ENCODE measurements at regions not wholly inside any gene's neighbourhood (a gene's known extent, or its start where the extent isn't known, plus 50 kb on each side); places are given as distances from the start of the nearest gene placed in this dataset.
"Not testable (repeated sequence)": the region's sequence is repeated elsewhere in the genome, so short reads cannot be mapped to it uniquely, and the experiment has no call there.

- DNase-seq = no peak
These were observed 257.5 kb downstream of the HAPSTR1 start for GRCh38 chr16:9348912-9349311.

- DNase-seq = not testable (repeated sequence)
These were observed 258.0 kb downstream of the HAPSTR1 start for GRCh38 chr16:9349373-9349960.

- not testable (repeated sequence) for DNase-seq
These were observed 258.8 kb downstream of the HAPSTR1 start for GRCh38 chr16:9350119-9350799.

DNA sequence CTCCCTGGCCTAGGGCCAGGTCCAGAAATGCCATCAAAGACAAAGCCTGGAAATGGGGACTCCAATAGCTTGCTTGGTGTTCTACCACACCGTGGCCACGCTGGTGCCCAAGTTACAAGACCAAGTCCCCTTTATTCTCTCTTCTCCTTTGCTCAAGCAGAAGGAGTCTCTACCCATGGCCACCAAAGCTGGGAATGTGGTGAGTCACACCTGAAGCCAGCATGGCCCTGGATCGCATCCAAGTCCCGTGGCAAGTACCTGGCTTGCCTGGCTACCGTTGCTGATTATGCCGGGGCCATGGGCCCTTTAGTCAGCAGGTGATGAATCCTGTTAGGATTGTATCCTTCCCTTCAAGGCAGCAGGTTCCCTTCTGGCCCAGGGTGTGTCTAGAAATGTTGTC lies 260.0 kb downstream of the HAPSTR1 start:
- DNase-seq = no peak

GRCh38 chr16:9351841-9352434 lies 260.5 kb downstream of the HAPSTR1 start:
- no peak for DNase-seq

DNA sequence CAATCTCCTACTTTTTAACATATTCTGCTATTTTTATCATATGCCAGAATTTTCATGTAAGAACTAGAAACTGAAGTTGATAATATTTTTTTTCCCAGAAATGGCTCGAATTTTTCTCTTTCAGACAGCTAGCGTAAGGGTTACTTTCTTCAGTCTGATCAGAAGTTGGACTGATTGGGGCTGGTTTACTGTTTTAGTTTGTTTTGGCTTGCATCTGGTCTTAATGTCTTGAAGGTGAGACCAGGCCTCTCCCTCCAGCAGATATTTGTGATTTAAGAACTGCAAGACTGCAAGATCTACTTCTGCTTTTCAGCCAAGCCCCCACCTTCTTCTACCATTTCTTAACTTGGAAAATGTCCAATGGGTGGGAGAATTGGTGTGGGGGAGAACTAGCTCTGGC lies 266.4 kb downstream of the HAPSTR1 start:
- DNase-seq = no peak

DNA sequence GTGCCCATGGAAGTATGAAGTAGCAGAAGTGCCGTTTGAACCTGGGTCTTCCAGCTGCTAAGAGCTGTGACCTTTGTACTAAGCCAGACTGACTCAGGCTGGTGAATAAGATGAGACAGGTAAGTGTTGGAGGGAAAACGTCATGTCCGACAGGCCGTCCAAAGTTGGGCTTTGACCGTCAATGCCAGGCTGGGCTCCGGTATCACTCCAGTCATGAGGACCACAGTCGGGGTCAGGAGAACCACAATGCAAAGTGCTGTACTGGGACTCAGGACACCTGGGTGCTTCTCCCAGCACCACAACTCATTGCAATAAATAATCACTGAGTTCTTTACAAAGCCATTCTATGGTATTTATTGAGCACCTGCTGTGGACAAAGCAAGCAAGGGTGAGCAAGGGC lies 268.6 kb downstream of the HAPSTR1 start:
- DNase-seq = no peak

DNA sequence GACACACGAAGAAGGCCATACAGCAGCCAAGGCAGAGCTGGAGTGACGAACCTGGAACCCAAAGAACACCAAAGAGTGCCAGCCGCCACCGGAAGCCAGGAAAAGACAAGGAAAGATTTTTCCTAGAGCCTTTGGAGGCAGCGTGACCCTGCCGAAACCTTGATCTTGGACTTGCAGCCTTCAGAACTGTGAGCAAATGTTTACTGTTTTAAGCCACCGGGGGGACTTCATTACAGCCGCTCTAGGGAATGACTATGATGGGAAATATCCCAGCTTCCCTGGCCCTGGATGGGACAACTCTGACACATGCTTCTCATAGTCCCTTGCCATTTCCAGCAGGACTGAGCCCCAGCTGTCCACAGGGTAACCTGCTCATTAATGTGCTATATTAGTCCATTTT lies 270.6 kb downstream of the HAPSTR1 start:
- no peak for DNase-seq

DNA sequence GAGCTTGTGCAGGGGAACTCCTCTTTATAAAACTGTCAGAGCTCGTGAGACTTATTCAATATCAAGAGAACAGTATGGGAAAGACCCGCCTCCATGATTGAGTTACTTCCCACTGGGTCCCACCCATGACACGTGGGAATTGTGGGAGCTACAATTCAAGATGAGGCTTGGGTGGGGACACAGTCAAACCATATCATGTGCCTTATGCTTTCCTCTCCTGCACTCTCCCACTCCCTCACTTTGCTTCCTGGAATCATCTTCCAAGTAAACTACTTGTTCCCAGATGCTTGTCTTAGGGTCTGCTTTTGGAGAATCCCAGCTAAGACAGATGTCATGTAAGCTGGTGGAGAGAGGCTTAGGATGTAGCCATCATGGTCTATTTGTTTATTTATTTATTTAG lies 271.2 kb downstream of the HAPSTR1 start:
- DNase-seq = no peak

GRCh38 chr16:9363520-9363919 lies 272.1 kb downstream of the HAPSTR1 start:
- no peak for DNase-seq

GRCh38 chr16:9364721-9365369 lies 273.4 kb downstream of the HAPSTR1 start:
- no peak for DNase-seq

- no peak for DNase-seq
These were observed 273.9 kb downstream of the HAPSTR1 start for GRCh38 chr16:9365370-9365728.

DNA sequence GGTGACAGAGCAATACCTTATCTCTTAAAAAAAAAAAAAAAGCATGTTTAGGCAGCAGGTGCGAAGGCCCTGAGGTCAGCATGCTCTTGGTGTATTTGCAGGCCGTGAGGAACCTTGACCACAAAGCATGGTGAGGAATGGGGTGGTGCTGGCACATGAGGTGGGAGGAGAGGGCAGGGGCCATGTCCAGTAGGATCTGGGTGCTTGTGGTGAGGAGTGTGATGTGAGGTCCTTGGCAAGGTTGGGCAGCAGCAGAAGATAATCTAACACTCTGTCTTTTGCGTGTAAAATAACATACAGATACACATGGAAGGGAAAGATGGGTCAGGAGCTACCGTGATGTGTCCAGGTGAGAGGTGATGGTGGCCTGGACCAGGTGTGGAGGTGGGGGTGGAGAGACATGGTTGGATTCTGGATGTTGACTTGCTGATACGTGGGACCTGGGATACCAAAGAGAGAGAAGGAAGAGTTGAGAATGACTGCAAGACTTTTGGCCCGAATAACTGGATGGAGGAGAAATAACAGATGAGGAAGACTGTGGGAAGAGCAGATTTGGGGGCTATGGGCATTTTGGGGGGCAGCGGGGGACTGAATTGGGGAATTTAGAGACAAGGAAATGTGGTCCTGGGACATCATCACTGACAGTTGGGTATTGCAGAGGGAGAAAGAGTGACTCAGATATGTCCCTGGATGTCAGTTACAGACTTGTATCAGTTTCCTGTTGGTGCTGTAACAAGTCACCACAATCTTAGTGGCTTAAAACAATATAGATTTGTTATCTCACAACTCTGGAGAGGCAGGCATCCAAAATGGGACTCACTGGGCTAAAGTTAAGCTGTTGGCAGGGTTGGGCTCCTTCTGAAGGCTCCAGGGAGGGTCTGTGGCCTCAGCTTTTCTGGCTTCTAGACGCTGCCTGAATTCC lies 274.9 kb downstream of the HAPSTR1 start:
- DNase-seq = no peak

DNA sequence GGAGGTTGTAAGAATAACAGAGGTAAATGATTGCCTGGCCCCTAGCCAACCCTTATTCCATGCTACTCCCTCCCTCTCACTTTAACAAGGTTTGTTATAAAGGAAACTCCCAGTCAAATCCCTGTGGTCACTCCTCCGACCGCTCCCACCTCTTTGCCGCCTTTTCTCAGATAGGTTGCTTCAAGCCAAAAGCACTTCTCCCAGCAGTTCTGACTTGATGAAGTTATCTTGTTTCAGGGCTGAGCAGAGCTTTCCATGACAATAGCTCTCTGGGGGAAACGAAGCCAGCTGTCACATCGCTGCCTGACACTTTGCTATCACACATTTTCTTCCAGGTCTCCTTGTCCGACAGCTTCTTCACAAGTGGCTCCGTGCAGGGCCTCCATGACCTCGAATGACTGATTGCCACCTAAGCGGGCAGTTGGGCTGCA lies 278.6 kb downstream of the HAPSTR1 start:
- no peak for DNase-seq

DNA sequence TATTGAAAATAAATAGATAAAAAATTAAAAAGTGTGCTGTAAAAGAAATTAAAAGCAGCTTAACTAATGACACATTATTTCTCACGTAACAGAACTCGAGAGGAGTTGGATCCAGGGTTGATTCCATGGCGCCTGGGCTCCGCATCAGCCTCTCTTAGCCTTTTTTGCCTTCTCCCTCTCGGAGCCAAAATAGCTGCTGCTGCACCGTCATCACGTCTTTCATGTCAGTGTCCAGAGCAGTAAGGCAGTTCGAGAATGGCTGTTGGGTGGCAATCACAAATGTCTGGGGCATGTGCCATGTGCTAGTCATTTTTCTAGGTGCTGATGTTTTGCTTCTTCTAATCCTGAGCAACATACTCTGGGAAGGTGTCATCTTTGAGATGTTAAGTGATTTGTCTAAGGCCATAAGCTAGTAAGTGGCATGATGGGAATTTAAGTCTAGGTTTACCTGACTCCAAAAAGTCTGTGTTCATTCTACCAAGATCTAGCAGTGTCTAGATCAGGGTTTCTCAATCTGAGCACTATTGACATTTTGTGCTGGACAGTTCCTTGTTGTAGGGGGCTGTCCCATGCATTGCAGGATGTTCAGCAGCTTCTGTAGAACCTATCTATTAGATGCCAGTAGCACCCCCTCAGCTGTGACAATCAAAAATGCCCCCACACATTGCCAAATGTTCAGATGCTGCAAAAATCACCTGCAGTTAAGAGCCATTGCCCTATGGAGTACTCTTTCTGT lies 280.4 kb downstream of the HAPSTR1 start:
- no peak for DNase-seq

- DNase-seq = no peak
These were observed 281.8 kb downstream of the HAPSTR1 start for GRCh38 chr16:9372934-9373890.

- no peak for DNase-seq
These were observed 282.6 kb downstream of the HAPSTR1 start for GRCh38 chr16:9374061-9374460.

- peak; percentile 13 for DNase-seq
These were observed 287.4 kb downstream of the HAPSTR1 start for GRCh38 chr16:9378876-9379275.

DNA sequence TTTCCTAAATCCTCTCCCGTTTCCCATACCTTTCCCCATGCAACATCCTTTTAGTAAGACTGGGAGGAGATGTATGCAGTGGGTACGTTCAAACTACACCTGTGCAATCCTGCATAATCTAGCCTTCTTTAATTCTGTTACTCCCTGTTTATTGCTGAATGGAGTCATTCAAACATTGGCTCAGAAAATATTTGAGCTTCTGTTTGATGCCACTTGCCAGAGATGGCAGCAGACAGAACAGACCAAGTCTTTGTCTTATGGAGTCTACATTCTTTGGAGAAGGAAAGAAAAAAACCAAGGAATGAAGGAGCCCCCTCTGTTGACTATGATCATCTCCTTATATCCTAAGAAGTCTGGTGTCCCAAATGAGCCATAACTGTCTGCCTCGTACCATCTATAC lies 288.8 kb downstream of the HAPSTR1 start:
- DNase-seq = no peak

DNA sequence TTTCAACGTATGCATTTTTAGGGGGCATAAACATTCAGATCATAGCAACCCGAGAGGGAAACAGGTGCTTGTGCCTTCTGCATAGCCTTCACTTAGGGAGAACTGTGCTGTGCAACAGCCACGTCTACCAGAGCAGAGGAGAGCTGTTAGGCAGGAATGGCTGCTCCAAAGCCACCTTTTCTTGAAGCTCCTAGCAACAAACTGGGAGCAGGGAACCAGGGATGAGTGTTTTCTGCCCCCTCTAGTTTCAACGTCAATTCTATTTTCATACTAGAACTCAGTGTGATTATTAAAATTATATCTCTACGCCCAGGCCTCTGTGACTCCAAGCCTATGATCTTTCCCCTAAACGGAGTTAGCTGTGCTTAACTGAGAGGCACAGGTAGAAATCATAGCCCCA lies 290.0 kb downstream of the HAPSTR1 start:
- DNase-seq = no peak

DNA sequence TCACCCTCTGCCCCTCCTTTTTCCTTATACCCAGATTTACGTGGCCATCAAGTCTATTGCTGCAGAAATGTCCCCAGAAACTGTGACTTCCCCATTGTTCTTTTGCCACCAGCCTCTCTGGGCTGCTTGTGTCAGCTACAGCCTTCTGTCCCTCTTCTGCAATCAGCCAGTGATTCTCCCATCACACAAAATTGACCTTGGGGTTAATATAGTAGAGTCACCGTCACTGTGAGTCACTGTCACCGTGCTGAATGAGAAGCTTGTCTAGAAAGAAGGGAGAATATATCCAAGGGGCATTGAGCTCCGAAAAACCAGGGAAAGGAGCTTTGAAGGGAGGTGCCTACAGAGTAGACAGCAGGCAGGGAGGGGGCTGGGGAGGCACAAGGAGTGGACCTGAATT lies 290.5 kb downstream of the HAPSTR1 start:
- DNase-seq = no peak
